Small intestine (tissue), 7 donors: ENCODE measurements at regions not wholly inside any gene's neighbourhood (a gene's known extent, or its start where the extent isn't known, plus 50 kb on each side); places are given as distances from the start of the nearest gene placed in this dataset.
"Not testable (repeated sequence)": the region's sequence is repeated elsewhere in the genome, so short reads cannot be mapped to it uniquely, and the experiment has no call there.

Experiments used
- DNase-seq, 2 donors: peaks; one replicate each; pipeline versions ENCODE4 v3.0.0 to v3.0.0-alpha.2; 2013
- FAIRE-seq: peaks from 2 replicates; lab custom pipeline; 2012; peaks lifted over from hg19 to GRCh38; lab: Jason Lieb, UNC
- H3K27ac ChIP-seq, 3 donors: one replicate each; pipeline ENCODE4 v1.5.1; 2013; ENCODE audit warnings: low read length in 2 of 3, mild to moderate bottlenecking in 2 of 3, control low read depth in 1 of 3, inconsistent platforms in 1 of 3, low read depth in 1 of 3, moderate library complexity in 1 of 3
- H3K27me3 ChIP-seq, 3 donors: one replicate each; pipeline ENCODE4 v1.6.1; 2013; ENCODE audit warnings: low read length in 3 of 3, inconsistent platforms in 1 of 3; ENCODE audit not compliant: control insufficient read depth in 3 of 3, insufficient read depth in 3 of 3
- H3K36me3 ChIP-seq, 3 donors: one replicate each; pipeline ENCODE4 v1.6.1; 2013; ENCODE audit warnings: low read length in 3 of 3, inconsistent platforms in 1 of 3, low read depth in 1 of 3, mild to moderate bottlenecking in 1 of 3, moderate library complexity in 1 of 3; ENCODE audit not compliant: control insufficient read depth in 3 of 3, insufficient read depth in 2 of 3
- H3K4me1 ChIP-seq, 3 donors: one replicate each; pipeline ENCODE4 v1.6.1; 2013; ENCODE audit warnings: low read length in 2 of 3, inconsistent platforms in 1 of 3, low read depth in 1 of 3, mild to moderate bottlenecking in 1 of 3, moderate library complexity in 1 of 3; ENCODE audit not compliant: control insufficient read depth in 3 of 3, insufficient read depth in 2 of 3
- H3K4me3 ChIP-seq, 3 donors: one replicate each; pipeline ENCODE4 v1.5.1; 2013; ENCODE audit warnings: low read length in 3 of 3, control low read depth in 1 of 3, inconsistent platforms in 1 of 3, low read depth in 1 of 3, mild to moderate bottlenecking in 1 of 3, moderate library complexity in 1 of 3
- H3K9me3 ChIP-seq, 2 donors: one replicate each; pipeline ENCODE4 v1.6.1; 2013; ENCODE audit warnings: low read depth in 1 of 2, low read length in 1 of 2; ENCODE audit not compliant: control insufficient read depth in 2 of 2, insufficient read depth in 1 of 2
- WGBS, 3 donors: extraction: QIAGEN DNeasy Blood & Tissue Kit; methylation state at CpG; one replicate each; pipeline ENCODE4 v1.1.7; 2013; 5-methylcytosine and 5-hydroxymethylcytosine counted together
- donor health status: healthy with polysubstance abuse.
- donor health status: control.
- donor health status: control.
- donor health status: Bipolar disorder and iron deficiency.
- donor health status: healthy.

- no peaks in the 10 kb centered on the region for H3K36me3 ChIP-seq
- no peak for FAIRE-seq
These were observed 525.7 kb downstream of the UQCRFS1 start for GRCh38 chr19:28687296-28687695.

GRCh38 chr19:28686756-28687155 is 526.2 kb downstream of the UQCRFS1 start:
- H3K27me3 ChIP-seq: no peaks in the 10 kb centered on the region
- no peaks in the 10 kb centered on the region for H3K9me3 ChIP-seq
- FAIRE-seq: no peak
- H3K36me3 ChIP-seq: no peaks in the 10 kb centered on the region
- 53 to 69% (median 58%) methylated on average over 2 of the region's 2 CpGs for WGBS, 3 donors
- H3K4me1 ChIP-seq: no peaks in the 10 kb centered on the region
- H3K4me3 ChIP-seq: no peak overlapping the region
- no peak overlapping the region for H3K27ac ChIP-seq
- no peak for DNase-seq

More at GRCh38 chr19:28687296-28687695, 525.7 kb downstream of the UQCRFS1 start:
- no peak for DNase-seq
- no peaks in the 10 kb centered on the region for H3K27me3 ChIP-seq
- 71 to 81% (median 71%) methylated on average over 1 of the region's 1 CpG for whole genome bisulfite sequencing, 3 donors
- no peak overlapping the region for H3K27ac ChIP-seq
- H3K9me3 ChIP-seq: peaks cover 0 to 4% of the 10 kb centered on the region in 2 donors
- H3K4me1 ChIP-seq: no peaks in the 10 kb centered on the region
- no peak overlapping the region for H3K4me3 ChIP-seq

GRCh38 chr19:28685802-28686201 is 527.1 kb downstream of the UQCRFS1 start:
- H3K4me3 ChIP-seq: no peak overlapping the region
- no peak for DNase-seq
- no peak for FAIRE-seq
- no peaks in the 10 kb centered on the region for H3K9me3 ChIP-seq
- H3K27me3 ChIP-seq: no peaks in the 10 kb centered on the region
- 90 to 93% (median 93%) methylated on average over 3 of the region's 3 CpGs for WGBS, 3 donors
- H3K27ac ChIP-seq: no peak overlapping the region
- H3K4me1 ChIP-seq: no peaks in the 10 kb centered on the region
- no peaks in the 10 kb centered on the region for H3K36me3 ChIP-seq

- not testable (repeated sequence) for H3K9me3 ChIP-seq, H3K4me3 ChIP-seq, H3K27me3 ChIP-seq, H3K4me1 ChIP-seq, H3K27ac ChIP-seq, DNase-seq, FAIRE-seq, H3K36me3 ChIP-seq
- WGBS, 3 donors: 74 to 92% (median 84%) methylated on average over 4 of the region's 4 CpGs
These were observed 527.9 kb downstream of the UQCRFS1 start for GRCh38 chr19:28685077-28685476.

- FAIRE-seq (no peak), DNase-seq (no peak)
- H3K36me3 ChIP-seq: no peaks in the 10 kb centered on the region
These were observed 532.8 kb downstream of the UQCRFS1 start for GRCh38 chr19:28680111-28680510.

GRCh38 chr19:28670836-28671235 is 542.1 kb downstream of the UQCRFS1 start:
- H3K4me1 ChIP-seq: no peaks in the 10 kb centered on the region
- DNase-seq (no peak), FAIRE-seq (no peak)
- H3K36me3 ChIP-seq: no peaks in the 10 kb centered on the region
- H3K27me3 ChIP-seq: no peaks in the 10 kb centered on the region
- H3K27ac ChIP-seq: no peak overlapping the region
- 81 to 87% (median 83%) methylated on average over 2 of the region's 2 CpGs for WGBS, 3 donors
- H3K4me3 ChIP-seq: no peak overlapping the region
- H3K9me3 ChIP-seq: peaks cover 0 to 3% of the 10 kb centered on the region in 2 donors

More at GRCh38 chr19:28680111-28680510, 532.8 kb downstream of the UQCRFS1 start:
- 82 to 88% (median 88%) methylated on average over 3 of the region's 3 CpGs for WGBS, 3 donors
- no peak overlapping the region for H3K4me3 ChIP-seq
- H3K4me1 ChIP-seq: no peaks in the 10 kb centered on the region
- H3K27me3 ChIP-seq: no peaks in the 10 kb centered on the region
- no peak overlapping the region for H3K27ac ChIP-seq
- no peaks in the 10 kb centered on the region for H3K9me3 ChIP-seq

- DNase-seq (no peak), FAIRE-seq (no peak)
- peaks cover 0 to 3% of the 10 kb centered on the region in 2 donors for H3K9me3 ChIP-seq
- H3K27ac ChIP-seq: no peak overlapping the region
- H3K27me3 ChIP-seq: no peaks in the 10 kb centered on the region
- 53 to 75% (median 62%) methylated on average over 2 of the region's 2 CpGs for WGBS, 3 donors
- no peak overlapping the region for H3K4me3 ChIP-seq
- H3K4me1 ChIP-seq: no peaks in the 10 kb centered on the region
- H3K36me3 ChIP-seq: no peaks in the 10 kb centered on the region
These were observed 543.1 kb downstream of the UQCRFS1 start for GRCh38 chr19:28669804-28670203.

GRCh38 chr19:28667348-28667977 is 545.5 kb downstream of the UQCRFS1 start:
- no peak overlapping the region for H3K4me3 ChIP-seq
- 80 to 83% (median 83%) methylated on average over 7 of the region's 7 CpGs for WGBS, 3 donors
- no peaks in the 10 kb centered on the region for H3K4me1 ChIP-seq
- DNase-seq (no peak), FAIRE-seq (no peak)
- H3K27ac ChIP-seq: no peak overlapping the region
- H3K9me3 ChIP-seq: peaks cover 0 to 3% of the 10 kb centered on the region in 2 donors
- H3K27me3 ChIP-seq: no peaks in the 10 kb centered on the region
- no peaks in the 10 kb centered on the region for H3K36me3 ChIP-seq

GRCh38 chr19:28665748-28666147 is 547.2 kb downstream of the UQCRFS1 start:
- Histone ChIP-seq H3K9me3 (peaks cover 0 to 3% of the 10 kb centered on the region in 2 donors), H3K4me3 (no peak overlapping the region), H3K4me1 (no peaks in the 10 kb centered on the region), H3K36me3 (no peaks in the 10 kb centered on the region), H3K27me3 (no peaks in the 10 kb centered on the region), H3K27ac (no peak overlapping the region)
- DNase-seq (no peak), FAIRE-seq (no peak)
- WGBS, 3 donors: 64 to 79% (median 75%) methylated on average over 1 of the region's 1 CpG
